DMS 273 (cell line): ENCODE measurements at regions not wholly inside any gene's neighbourhood (a gene's known extent, or its start where the extent isn't known, plus 50 kb on each side); places are given as distances from the start of the nearest gene placed in this dataset.

Experiments used
- DNase-seq: peaks from one replicate; lab custom pipeline; 2025; ENCODE audit not compliant: unreplicated experiment; lab: John Stamatoyannopoulos, UW

DNA sequence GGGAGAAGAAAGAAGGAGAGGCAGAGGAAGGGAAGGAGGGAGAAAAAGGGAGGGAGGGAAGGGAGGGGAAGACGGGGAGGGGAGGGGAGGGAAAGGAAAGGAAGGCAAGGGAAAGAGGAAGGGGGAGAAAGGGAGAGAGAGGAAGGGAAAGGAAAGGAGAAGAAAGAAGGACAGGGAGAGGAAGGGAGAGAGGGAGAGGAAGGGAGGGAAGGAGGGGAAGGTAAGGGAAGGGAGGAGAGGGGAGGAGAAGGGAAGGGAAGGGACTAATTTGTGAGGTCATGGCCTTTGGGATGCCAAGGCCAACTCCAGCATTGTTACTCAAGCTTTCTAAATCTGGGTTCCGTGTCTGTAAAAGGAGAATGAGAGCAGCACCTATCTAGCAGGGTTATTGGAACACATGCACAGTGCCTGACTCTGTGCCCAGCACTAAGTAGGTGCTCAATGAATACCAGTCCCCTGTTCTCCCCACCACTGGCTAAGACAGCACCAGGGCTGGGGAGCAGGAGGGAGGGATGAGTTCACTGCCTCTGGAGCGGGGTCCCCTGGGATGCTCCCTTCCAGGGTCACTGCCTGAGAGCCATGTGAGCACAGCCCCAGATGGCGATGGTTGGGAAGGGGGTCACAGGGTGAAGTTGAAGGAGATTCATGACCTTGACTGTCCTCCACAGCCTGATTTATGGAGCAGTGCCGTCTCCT, 560.1 kb upstream of the TBX3 start:
- DNase-seq: no peak

GRCh38 chr12:115240251-115240650, 556.3 kb upstream of the TBX3 start:
- DNase-seq: no peak

DNA sequence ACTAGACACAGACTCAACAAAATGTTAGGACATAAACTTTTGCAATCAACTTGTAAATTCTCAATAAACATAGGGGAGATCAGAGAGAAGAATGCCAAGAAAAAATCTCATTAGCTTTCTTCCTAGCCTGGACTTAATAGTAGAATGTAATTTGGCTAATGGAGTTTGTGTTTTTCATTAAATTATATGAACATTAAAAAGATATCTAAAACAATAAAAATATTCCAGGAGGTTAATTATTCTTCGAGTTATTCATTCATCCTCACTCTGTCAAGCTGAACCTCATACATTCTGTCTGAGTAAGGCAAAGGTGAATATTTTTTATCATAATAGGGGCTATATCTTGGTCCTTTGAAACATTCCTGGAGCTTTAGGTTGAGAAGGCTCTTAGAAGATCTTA, 551.9 kb upstream of the TBX3 start:
- DNase-seq: no peak

DNA sequence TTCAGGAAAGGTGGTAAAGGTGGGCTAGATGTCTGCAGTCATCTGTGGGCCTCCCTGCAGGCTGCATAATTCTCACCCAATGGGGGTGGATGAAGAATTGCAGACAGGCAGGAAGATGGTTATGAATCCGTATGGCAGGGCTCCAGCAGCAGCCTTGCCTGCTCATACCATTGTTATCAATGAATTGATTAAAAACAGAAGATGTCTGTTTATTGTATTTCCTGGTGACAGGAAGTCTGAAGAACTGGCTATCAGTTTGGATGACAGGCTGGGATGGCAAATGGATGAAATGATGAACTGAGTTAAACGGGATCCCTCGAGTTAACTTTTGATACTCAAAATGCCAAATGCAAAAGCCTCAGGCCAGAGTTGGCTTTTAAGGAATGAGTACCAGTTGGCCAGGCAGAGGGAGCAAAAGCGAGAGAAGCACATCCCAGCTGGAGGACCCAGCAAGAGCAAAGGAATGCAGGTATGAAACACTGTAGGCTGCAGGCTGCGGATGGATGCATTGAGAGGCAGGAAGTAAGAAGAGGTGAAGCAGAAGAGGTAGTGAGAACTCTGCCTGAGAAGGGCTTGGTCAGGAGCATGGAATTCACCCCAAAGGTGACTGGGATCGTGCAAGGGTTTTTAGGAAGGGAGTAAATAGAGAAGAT, 550.0 kb upstream of the TBX3 start:
- DNase-seq: no peak

DNA sequence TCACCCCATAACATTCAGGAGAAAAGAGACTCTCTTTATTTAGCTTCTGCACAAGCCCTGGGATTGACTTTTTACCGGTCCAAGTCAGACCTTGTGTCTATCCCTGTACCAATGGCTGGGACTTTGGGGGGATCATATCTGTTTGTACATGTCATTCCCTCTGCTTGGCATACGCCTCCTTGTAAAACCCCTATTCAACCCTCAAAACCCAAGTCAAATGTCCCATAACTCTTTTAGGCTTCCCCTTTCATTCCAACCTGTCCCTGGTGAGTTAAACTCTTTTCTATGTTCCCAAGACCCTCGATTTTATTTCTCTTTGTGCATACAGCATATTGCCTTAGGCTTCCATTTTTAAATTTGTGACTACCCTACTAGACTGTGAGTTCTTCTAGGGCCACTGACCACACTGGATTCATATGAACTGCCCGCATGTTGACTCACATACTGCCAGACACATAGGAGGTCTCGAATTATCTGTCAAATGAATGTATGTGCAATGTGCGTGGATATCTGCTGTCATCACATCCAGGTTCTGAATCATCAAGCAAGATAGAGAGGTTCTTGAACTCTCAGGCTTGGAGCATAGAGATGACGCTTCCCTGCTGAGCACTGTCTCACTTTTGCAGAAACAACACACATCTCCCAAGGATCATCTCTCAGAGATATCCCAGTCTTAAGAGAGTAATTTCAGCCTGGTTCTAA, 548.6 kb upstream of the TBX3 start:
- no peak for DNase-seq

GRCh38 chr12:115230606-115231005, 546.6 kb upstream of the TBX3 start:
- no peak for DNase-seq

DNA sequence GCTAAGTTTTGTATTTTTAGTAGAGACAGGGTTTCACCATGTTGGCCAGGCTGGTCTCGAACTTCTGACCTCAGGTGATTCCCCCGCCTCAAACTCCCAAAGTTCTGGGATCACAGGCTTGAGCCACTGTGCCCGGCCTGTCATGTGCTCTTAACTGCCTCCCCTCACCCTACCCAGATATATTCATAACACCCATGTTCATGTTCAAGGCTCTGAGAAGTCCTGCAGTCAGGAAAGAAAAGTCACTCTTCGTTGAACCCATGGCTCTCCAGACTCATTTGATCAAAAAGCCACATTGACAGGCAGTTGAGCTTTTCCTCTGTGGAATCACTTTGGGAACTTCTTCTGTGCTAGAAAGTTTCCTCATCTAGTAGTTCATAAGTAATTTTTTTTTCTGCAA, 545.5 kb upstream of the TBX3 start:
- no peak for DNase-seq

DNA sequence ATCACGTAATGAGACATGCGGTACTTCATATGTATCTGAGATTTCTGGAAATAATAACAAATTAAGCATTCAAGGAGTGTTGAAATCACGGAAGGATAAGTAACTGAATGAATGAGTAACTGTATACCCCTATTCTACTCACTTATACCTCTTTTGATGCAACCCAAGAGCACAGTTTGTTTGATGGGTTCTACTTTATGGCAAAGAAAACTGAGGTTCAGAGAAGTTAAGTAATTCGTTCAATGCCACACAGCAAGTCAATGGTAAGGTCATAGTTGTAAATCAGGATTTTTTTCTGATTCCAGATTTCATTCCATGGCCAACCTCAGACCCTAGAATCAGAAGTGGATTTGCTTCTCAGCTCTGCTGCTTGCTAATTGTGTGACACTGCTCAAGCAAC, 544.5 kb upstream of the TBX3 start:
- no peak for DNase-seq

- no peak for DNase-seq
Measured at GRCh38 chr12:115227137-115227615, 543.2 kb upstream of the TBX3 start.

- no peak for DNase-seq
Measured at GRCh38 chr12:115225845-115226244, 541.9 kb upstream of the TBX3 start.

GRCh38 chr12:115223991-115224390, 540.0 kb upstream of the TBX3 start:
- no peak for DNase-seq

DNA sequence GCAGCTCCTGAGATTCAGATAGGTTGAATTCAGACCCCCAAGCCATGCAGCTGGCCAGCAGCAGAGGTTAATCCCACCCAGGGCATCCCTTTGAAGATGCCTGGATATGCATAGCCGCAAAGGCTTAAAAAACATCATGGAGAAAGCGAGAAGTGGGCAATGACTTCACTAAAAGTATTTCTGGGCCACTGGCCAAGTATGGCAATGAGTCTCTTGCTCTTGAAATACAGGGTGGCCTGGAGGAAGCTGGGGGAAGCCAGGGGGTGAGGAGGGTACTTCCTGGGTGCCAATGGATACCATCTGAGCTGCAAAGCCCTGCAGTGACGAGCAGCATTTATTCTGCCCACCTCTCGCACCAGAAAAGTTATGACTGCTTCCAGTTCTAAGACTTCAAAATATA, 539.3 kb upstream of the TBX3 start:
- DNase-seq: no peak

GRCh38 chr12:115222220-115222619, 538.2 kb upstream of the TBX3 start:
- no peak for DNase-seq

DNA sequence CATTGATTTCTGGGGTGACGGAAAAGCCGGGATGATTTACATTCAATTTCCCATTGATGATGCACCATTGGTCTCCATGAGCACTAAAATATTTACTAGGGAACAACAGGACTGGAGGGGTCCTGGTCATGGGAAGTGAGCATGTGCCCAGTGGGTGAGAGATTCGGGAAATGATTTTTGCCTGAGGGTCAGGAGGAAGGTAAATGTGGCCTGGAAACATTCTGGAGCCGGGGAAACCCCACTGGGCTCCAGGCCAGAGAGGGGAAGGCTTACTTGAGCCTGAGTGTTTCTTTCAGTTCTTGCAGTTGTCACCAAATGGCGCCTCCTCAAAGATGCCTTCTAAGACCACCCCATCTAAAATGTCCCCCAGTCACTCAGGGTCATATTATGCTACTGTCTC, 532.3 kb upstream of the TBX3 start:
- DNase-seq: no peak

GRCh38 chr12:115215544-115215943, 531.6 kb upstream of the TBX3 start:
- no peak for DNase-seq

DNA sequence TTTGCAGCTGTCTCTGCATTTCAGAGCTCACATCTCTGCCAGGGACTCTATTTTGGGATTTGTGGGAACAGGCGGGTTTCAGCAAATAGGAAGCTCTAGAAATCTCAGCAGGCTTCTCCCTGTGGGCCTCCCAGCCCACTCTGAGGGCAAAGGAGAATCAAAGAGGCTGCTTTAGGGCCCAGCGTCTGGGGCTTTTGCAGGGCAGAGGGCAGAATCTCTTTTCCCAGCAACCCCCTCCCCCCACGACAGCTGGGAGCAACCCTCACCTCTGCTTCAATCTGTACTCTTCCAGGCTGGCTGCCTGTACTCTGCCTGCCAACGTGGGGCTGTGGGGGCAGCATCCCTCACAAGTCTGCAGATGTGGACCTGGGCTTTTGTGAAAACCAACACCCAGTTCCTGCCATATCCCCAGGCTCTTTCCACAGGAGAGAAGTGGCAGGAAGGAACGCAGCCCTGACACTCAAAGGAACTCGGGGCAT, 529.6 kb upstream of the TBX3 start:
- DNase-seq: no peak

GRCh38 chr12:115213118-115213517, 529.1 kb upstream of the TBX3 start:
- no peak for DNase-seq

DNA sequence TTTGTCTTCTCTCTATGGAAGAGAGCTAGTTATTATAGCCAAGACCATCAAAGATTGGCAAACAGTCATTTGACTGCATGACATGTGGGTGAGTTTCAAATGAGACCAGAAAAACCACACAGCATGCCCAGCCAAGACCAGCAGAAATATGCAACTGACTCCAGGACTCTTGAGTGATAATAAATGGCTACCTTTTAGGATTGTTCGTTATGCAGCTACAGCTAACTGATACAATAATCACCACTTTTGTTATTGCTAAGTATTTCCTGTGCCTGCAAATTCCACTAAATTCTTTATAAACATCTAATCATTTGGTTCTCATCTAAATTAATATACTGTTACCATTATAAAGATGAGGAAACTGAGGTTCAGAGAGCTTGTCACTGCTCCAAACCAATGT, 528.4 kb upstream of the TBX3 start:
- no peak for DNase-seq

- DNase-seq: no peak
Measured at GRCh38 chr12:115210533-115211252, 526.7 kb upstream of the TBX3 start.

DNA sequence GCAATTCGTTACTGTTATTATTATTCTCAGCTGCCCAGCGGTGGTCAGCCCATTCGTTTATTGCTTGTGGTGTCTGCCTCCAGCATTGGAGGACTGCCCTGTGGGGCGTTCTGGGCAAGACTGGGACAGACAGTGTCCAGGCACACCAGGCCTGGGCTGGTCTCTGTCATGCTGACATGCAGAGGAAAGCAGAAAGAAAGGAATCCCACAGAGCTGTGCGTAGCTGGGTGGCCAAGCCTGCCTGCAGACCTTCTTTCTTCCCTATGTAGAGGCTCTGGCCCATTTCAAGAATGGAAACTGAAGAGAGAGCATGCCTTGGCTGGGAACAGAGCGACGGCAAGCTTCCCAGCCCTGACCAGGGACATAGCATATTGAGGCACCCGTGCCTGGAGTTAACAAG, 525.3 kb upstream of the TBX3 start:
- no peak for DNase-seq

DNA sequence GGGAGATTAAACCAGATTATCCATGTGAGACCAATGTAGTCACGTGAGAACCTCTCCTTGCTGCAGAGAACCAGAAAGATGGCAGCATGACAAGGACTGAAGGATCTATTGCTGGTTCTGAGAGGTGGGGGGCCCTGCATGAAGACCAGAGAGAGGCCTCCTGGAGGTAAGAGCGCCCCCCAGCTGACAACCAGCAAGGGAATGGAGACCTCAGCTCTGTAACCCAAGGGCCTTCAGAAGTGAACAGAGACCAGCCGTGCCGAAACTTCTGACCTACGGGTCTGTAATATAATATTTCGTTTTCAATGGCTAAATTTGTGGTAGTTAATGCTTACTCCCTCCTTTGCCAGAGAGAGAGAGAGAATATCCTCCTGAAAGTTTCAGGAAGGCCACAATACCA, 524.1 kb upstream of the TBX3 start:
- no peak for DNase-seq
